Gastroesophageal sphincter (tissue), 4 donors: ENCODE measurements at regions not wholly inside any gene's neighbourhood (a gene's known extent, or its start where the extent isn't known, plus 50 kb on each side); places are given as distances from the start of the nearest gene placed in this dataset.

Experiments used
- ATAC-seq: fragments of 150-250 bp; one replicate; pipeline ENCODE4 v1.9.1; 2016; ENCODE audit warnings: mild to moderate bottlenecking, moderate library complexity
- H3K27ac ChIP-seq, 4 donors: fragments of 200-600 bp; sonication (generic) in 3 of 4; 1 replicate in 3 of 4; 2 replicates in 1 of 4; pipeline ENCODE4 v1.5.1; 2016 to 2019
- H3K27me3 ChIP-seq: fragments of 200-600 bp; sonication (generic); one replicate; pipeline ENCODE4 v1.5.1; 2019
- H3K36me3 ChIP-seq, 2 donors: fragments of 200-600 bp; sonication (generic); one replicate each; pipeline ENCODE4 v1.5.1; 2019; ENCODE audit warnings: control low read depth in 1 of 2
- H3K4me1 ChIP-seq, 3 donors: fragments of 200-600 bp; sonication (generic); 1 replicate in 2 of 3; 2 replicates in 1 of 3; pipeline ENCODE4 v1.5.1; 2016 to 2019; ENCODE audit warnings: control low read depth in 2 of 3
- H3K4me3 ChIP-seq, 2 donors: fragments of 200-600 bp; sonication (generic); one replicate each; pipeline ENCODE4 v1.5.1; 2019; ENCODE audit warnings: mild to moderate bottlenecking in 1 of 2, moderate library complexity in 1 of 2
- H3K9me3 ChIP-seq, 3 donors: fragments of 200-600 bp; sonication (generic); one replicate each; pipeline ENCODE4 v1.5.1; 2017 to 2019; ENCODE audit warnings: control low read depth in 2 of 3
- EP300 ChIP-seq: sonication (generic); formaldehyde crosslinking; IDR thresholded peaks from one replicate; pipeline ENCODE4 v1.6.1; 2017; ENCODE audit warnings: antibody characterized with exemption, mild to moderate bottlenecking
- POLR2A ChIP-seq, 2 donors: fragments of 450-650 bp; IDR thresholded peaks; one replicate each; pipeline ENCODE4 v1.6.1; 2017; ENCODE audit warnings: antibody characterized with exemption in 2 of 2, mild to moderate bottlenecking in 2 of 2, moderate library complexity in 1 of 2
- POLR2AphosphoS5 ChIP-seq: sonication (generic); formaldehyde crosslinking; IDR thresholded peaks from one replicate; pipeline ENCODE4 v1.6.1; 2017; ENCODE audit warnings: antibody characterized with exemption
- WGBS, 2 donors: methylation state at CpG; one replicate each; pipeline ENCODE4 v1.1.5; 2018; ENCODE audit warnings: low coverage in 1 of 2; 5-methylcytosine and 5-hydroxymethylcytosine counted together
- TF ChIP-seq, protein P1 (sequence below), 4 experiments: fragments of 200-600 bp in 2 of 4; fragments of 450-650 bp in 2 of 4; sonication (generic) in 1 of 4; IDR thresholded peaks; one replicate each; pipeline ENCODE4 v1.5.1; 2017 to 2019; ENCODE audit warnings: antibody characterized with exemption in 4 of 4, mild to moderate bottlenecking in 2 of 4, moderate library complexity in 2 of 4

DNA sequence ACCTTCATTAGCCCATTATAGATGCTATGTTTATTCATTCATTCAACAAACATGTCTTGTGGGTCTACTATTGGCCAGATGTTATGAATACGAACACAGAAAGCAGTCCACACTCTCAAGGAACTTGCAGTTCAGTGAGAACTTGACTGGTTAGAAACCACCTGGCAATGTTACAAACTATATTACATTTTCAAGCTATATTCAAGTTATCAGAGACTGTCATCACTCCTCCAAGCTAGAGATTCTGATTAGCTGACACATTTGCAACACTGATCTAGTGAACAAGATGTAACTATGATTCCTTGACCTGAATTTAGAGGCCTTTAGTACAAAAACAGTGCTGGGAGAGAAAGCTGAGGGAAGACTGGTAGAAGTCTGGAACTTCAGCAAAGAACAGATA lies 170.7 kb upstream of the EEA1 start:
- WGBS, 2 donors, result 73 to 80% methylated on average over 1 of the region's 1 CpG
- Histone ChIP-seq H3K27me3 (no peaks in the 10 kb centered on the region), H3K4me1 (peaks cover 0 to 41% (median 10%) of the 10 kb centered on the region in 3 donors), H3K9me3 (no peaks in the 10 kb centered on the region), H3K36me3 (no peaks in the 10 kb centered on the region), H3K27ac (peak overlapping the region in 2 of 4 donors; percentile 82), H3K4me3 (no peak overlapping the region)
- TF ChIP-seq, protein P1, sequence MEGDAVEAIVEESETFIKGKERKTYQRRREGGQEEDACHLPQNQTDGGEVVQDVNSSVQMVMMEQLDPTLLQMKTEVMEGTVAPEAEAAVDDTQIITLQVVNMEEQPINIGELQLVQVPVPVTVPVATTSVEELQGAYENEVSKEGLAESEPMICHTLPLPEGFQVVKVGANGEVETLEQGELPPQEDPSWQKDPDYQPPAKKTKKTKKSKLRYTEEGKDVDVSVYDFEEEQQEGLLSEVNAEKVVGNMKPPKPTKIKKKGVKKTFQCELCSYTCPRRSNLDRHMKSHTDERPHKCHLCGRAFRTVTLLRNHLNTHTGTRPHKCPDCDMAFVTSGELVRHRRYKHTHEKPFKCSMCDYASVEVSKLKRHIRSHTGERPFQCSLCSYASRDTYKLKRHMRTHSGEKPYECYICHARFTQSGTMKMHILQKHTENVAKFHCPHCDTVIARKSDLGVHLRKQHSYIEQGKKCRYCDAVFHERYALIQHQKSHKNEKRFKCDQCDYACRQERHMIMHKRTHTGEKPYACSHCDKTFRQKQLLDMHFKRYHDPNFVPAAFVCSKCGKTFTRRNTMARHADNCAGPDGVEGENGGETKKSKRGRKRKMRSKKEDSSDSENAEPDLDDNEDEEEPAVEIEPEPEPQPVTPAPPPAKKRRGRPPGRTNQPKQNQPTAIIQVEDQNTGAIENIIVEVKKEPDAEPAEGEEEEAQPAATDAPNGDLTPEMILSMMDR (IDR thresholded peaks at IDR 0.05), result no peak
- TF ChIP-seq POLR2A (IDR thresholded peaks at IDR 0.05) (no peak), POLR2AphosphoS5 (no peak), EP300 (no peak)
- ATAC-seq, result no peak

- no peak for ATAC-seq
- no peak overlapping the region for H3K4me3 ChIP-seq
- TF ChIP-seq POLR2A (IDR thresholded peaks at IDR 0.05) (no peak), POLR2AphosphoS5 (no peak), EP300 (no peak)
- TF ChIP-seq, protein P1 (IDR thresholded peaks at IDR 0.05), result no peak
- no peaks in the 10 kb centered on the region for H3K36me3 ChIP-seq
- H3K4me1 ChIP-seq, result peaks cover 0 to 41% (median 10%) of the 10 kb centered on the region in 3 donors
- no peaks in the 10 kb centered on the region for H3K27me3 ChIP-seq
- H3K27ac ChIP-seq, result peak overlapping the region; percentile 5 to 82 (median 46)
- no peaks in the 10 kb centered on the region for H3K9me3 ChIP-seq
- 55 to 73% methylated on average over 3 to 4 of the region's 4 CpGs for WGBS, 2 donors
These were observed 171.5 kb upstream of the EEA1 start for GRCh38 chr12:93100610-93101009.

- H3K27ac ChIP-seq, result peak overlapping the region; percentile 5 to 82 (median 46)
- TF ChIP-seq, protein P1 (IDR thresholded peaks at IDR 0.05), result no peak
- no peak for TF ChIP-seq POLR2A (IDR thresholded peaks at IDR 0.05)
- no peak for TF ChIP-seq EP300
- TF ChIP-seq POLR2AphosphoS5, result no peak
- no peak overlapping the region for H3K4me3 ChIP-seq
- H3K4me1 ChIP-seq, result peaks cover 0 to 43% (median 10%) of the 10 kb centered on the region in 3 donors
- H3K27me3 ChIP-seq, result no peaks in the 10 kb centered on the region
- no peaks in the 10 kb centered on the region for H3K36me3 ChIP-seq
- WGBS, 2 donors, result 96 to 100% methylated on average over 3 to 4 of the region's 4 CpGs
- H3K9me3 ChIP-seq, result no peaks in the 10 kb centered on the region
- ATAC-seq, result no peak
These were observed 172.3 kb upstream of the EEA1 start for GRCh38 chr12:93101367-93101766.

GRCh38 chr12:93102312-93102711 lies 173.2 kb upstream of the EEA1 start:
- WGBS, 2 donors, result 20 to 40% methylated on average over 1 of the region's 1 CpG
- TF ChIP-seq POLR2A (IDR thresholded peaks at IDR 0.05), result no peak
- no peak for TF ChIP-seq EP300
- TF ChIP-seq, protein P1 (IDR thresholded peaks at IDR 0.05), result no peak
- TF ChIP-seq POLR2AphosphoS5, result no peak
- Histone ChIP-seq H3K36me3 (no peaks in the 10 kb centered on the region), H3K27ac (peak overlapping the region; percentile 80 to 82 (median 82)), H3K4me3 (no peak overlapping the region), H3K4me1 (peaks cover 0 to 52% (median 10%) of the 10 kb centered on the region in 3 donors), H3K27me3 (no peaks in the 10 kb centered on the region), H3K9me3 (no peaks in the 10 kb centered on the region)
- ATAC-seq, result no peak

DNA sequence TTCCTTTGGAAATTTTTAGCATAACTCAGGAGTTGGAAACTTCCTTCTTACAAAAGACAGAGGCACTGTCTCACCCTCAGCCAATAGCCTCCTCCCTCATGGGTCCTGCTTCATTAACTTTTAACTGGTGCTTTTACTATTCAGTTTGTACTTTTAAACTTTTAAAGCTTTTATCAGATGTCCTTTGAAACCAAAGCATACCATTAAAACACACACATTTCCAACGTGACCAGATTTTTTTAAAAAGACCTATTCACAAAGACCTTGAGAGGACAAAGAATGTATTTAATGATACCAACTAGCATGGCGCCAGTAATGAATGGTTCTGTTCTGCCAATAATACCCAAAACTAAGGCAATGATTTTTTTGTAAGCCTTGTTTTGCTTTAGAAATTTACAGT lies 173.6 kb upstream of the EEA1 start:
- no peak for ATAC-seq

More for the DNA sequence above, 173.6 kb upstream of the EEA1 start:
- Histone ChIP-seq H3K9me3 (no peaks in the 10 kb centered on the region), H3K4me3 (no peak overlapping the region), H3K4me1 (peaks cover 0 to 57% (median 12%) of the 10 kb centered on the region in 3 donors), H3K36me3 (no peaks in the 10 kb centered on the region), H3K27ac (peak overlapping the region; percentile 80 to 82 (median 82)), H3K27me3 (no peaks in the 10 kb centered on the region)
- WGBS, 2 donors, result 53 to 65% methylated on average over 2 of the region's 2 CpGs
- no peak for TF ChIP-seq POLR2A (IDR thresholded peaks at IDR 0.05)
- TF ChIP-seq, protein P1 (IDR thresholded peaks at IDR 0.05), result no peak
- no peak for TF ChIP-seq EP300
- TF ChIP-seq POLR2AphosphoS5, result no peak
